WTC11 (cell line): ENCODE measurements at regions not wholly inside any gene's neighbourhood (a gene's known extent, or its start where the extent isn't known, plus 50 kb on each side); places are given as distances from the start of the nearest gene placed in this dataset.

Experiments
- TF ChIP-seq, protein P1 (sequence below): sonication (generic); formaldehyde crosslinking; IDR thresholded peaks from 2 replicates; pipeline ENCODE4 v1.8.0; 2022; ENCODE audit warnings: mild to moderate bottlenecking, missing genetic modification reagents
- TF ChIP-seq, protein P2 (sequence below): fragments of 200-600 bp; IDR thresholded peaks from 2 replicates; pipeline ENCODE4 v1.8.0; 2022; ENCODE audit warnings: antibody characterized with exemption

DNA sequence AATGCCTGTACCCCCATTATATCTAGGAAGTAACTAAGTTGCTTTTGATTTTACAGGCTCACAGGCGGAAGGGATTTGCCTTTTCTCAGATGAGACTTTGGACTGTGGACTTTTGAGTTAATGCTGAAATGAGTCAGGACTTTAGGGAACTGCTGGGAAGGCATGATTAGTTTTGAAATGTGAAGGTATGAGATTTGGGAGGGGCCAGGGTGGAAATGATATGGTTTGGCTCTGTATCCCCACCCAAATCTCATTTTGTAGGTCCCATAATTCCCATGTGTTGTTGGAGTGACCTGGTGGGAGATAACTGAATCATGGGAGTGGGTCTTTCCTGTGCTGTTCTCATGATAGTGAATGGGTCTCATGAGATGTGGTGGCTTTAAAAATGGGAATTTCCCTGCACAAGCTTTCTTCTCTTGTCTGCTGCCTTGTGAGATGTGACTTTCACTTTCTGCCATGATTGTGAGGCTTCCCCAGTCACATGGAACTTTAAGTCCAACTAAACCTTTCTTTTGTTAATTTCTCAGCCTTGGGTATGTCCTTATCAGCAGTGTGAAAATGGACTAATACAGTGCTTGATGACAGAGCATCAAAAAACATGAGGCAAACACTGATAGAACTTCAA is 1119.5 kb downstream of the PLA2G4A start:
- TF ChIP-seq, protein P1, sequence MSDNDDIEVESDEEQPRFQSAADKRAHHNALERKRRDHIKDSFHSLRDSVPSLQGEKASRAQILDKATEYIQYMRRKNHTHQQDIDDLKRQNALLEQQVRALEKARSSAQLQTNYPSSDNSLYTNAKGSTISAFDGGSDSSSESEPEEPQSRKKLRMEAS (CRISPR knock-in tag), result no peak
- TF ChIP-seq, protein P2, sequence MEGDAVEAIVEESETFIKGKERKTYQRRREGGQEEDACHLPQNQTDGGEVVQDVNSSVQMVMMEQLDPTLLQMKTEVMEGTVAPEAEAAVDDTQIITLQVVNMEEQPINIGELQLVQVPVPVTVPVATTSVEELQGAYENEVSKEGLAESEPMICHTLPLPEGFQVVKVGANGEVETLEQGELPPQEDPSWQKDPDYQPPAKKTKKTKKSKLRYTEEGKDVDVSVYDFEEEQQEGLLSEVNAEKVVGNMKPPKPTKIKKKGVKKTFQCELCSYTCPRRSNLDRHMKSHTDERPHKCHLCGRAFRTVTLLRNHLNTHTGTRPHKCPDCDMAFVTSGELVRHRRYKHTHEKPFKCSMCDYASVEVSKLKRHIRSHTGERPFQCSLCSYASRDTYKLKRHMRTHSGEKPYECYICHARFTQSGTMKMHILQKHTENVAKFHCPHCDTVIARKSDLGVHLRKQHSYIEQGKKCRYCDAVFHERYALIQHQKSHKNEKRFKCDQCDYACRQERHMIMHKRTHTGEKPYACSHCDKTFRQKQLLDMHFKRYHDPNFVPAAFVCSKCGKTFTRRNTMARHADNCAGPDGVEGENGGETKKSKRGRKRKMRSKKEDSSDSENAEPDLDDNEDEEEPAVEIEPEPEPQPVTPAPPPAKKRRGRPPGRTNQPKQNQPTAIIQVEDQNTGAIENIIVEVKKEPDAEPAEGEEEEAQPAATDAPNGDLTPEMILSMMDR, result no peak
